ENCODE measurements at regions not wholly inside any gene's neighbourhood (a gene's known extent, or its start where the extent isn't known, plus 50 kb on each side); places are given as distances from the start of the nearest gene placed in this dataset.

DNA sequence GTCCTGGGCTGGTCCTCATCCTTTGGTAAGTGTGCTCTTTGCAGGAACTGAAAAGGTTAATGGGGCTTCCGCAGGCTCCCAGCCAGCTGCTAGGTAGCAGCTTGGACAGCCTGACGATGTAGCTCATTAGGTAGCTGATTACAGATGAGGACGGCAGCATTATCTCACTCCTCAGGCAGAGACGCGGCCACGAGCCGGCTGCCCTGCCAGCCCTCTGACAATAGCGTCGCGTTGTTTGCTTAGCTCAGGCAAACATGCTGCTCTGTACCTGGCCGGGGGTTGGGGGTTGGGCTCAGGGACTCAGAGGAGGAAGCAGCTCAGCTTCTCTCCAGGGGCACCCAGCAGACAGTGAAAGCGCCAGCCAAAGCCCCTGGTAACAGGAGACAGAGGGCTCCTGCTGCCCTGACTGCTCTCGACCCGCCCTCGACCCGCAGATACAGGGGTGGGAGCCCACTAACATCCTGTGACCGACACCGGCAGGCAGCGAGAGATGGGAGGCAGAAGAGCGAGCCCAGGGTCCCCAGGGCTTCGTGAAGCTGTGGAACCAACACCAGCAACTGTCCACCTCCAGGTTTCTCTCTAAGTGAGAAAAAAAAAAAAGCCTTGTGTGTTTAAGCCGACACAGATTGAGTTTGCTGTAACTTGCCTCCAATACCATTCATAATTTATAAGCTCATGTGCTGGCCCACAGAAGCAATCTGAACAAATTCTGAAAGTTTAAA, 53.4 kb upstream of the DLK1 start:
- TF ChIP-seq CTCF (IDR thresholded peaks at IDR 0.05; ENCODE audit: low read depth, low read length, missing control alignments), result no peak
- H3K4me3 ChIP-seq (ENCODE audit: low read depth, low read length), result no peak overlapping the region
- DNase-seq (ENCODE audit: low read depth), result no peak

GRCh38 chr14:100673807-100674154, 52.9 kb upstream of the DLK1 start:
- TF ChIP-seq CTCF (IDR thresholded peaks at IDR 0.05; ENCODE audit: low read depth, low read length, missing control alignments), result no peak
- DNase-seq (ENCODE audit: low read depth), result no peak
- no peak overlapping the region for H3K4me3 ChIP-seq (ENCODE audit: low read depth, low read length)

DNA sequence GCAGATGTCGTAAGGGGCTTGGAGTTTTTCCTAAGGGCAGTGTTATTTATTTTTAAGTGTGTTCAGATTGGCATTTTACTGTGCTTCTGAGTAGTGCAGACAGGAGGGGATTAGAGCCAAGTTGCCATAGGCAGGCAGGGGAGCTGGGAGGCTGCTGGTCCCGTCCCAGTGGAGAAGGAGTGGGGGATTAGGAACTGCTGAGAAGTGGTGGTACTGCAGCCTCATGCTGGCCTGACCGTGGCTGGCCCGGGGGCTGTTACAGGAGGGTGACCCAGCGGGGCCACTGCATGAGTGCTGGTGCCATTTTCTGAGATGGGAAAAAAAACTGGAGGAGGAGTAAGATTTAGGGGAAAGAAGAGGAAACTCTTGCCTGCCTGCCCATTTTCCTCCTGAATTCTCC, 52.3 kb upstream of the DLK1 start:
- no peak for DNase-seq (ENCODE audit: low read depth)
- no peak overlapping the region for H3K4me3 ChIP-seq (ENCODE audit: low read depth, low read length)
- no peak for TF ChIP-seq CTCF (IDR thresholded peaks at IDR 0.05; ENCODE audit: low read depth, low read length, missing control alignments)

- TF ChIP-seq CTCF (IDR thresholded peaks at IDR 0.05; ENCODE audit: low read depth, low read length, missing control alignments), result no peak
- no peak for DNase-seq (ENCODE audit: low read depth)
- no peak overlapping the region for H3K4me3 ChIP-seq (ENCODE audit: low read depth, low read length)
These were observed 51.6 kb upstream of the DLK1 start for GRCh38 chr14:100674897-100675619.

GRCh38 chr14:100675699-100676684, 50.7 kb upstream of the DLK1 start:
- no peak for DNase-seq (ENCODE audit: low read depth)
- H3K4me3 ChIP-seq (ENCODE audit: low read depth, low read length), result no peak overlapping the region
- TF ChIP-seq CTCF (IDR thresholded peaks at IDR 0.05; ENCODE audit: low read depth, low read length, missing control alignments), result no peak
